HG03039 (cell line): ENCODE measurements at regions not wholly inside any gene's neighbourhood (a gene's known extent, or its start where the extent isn't known, plus 50 kb on each side); places are given as distances from the start of the nearest gene placed in this dataset.

Experiments used
- ATAC-seq: cut with Tn5 transposase; IDR thresholded peaks from one replicate; pipeline ENCODE4 v1.9.1; 2021; ENCODE audit warnings: mild to moderate bottlenecking, moderate library complexity; ENCODE audit not compliant: unreplicated experiment

GRCh38 chr10:92789786-92790185 lies 58.5 kb upstream of the EXOC6 start:
- ATAC-seq, result no peak

GRCh38 chr10:92790440-92790839 lies 57.9 kb upstream of the EXOC6 start:
- no peak for ATAC-seq

- ATAC-seq, result no peak
These were observed 55.7 kb upstream of the EXOC6 start for GRCh38 chr10:92792661-92793060.
